ENCODE measurements at regions not wholly inside any gene's neighbourhood (a gene's known extent, or its start where the extent isn't known, plus 50 kb on each side); places are given as distances from the start of the nearest gene placed in this dataset.

GRCh38 chr5:117242028-117242427, 667.4 kb upstream of the SEMA6A start:
- Histone ChIP-seq H3K4me3 (no peak overlapping the region), H3K4me1 (peaks cover 23% of the 10 kb centered on the region), H4K20me1 (ENCODE audit: low read depth) (no peaks in the 10 kb centered on the region), H3K27ac (no peak overlapping the region), H3K9ac (no peak overlapping the region), H3F3A (ENCODE audit: low read depth) (peaks cover 8% of the 10 kb centered on the region), H3K9me3 (ENCODE audit: low read depth) (no peaks in the 10 kb centered on the region), H3K79me2 (ENCODE audit: low read depth) (no peaks in the 10 kb centered on the region), H3K27me3 (no peaks in the 10 kb centered on the region), H3K4me2 (no peak overlapping the region), H3K36me3 (no peaks in the 10 kb centered on the region), H2AFZ (replicated peaks) (no peak overlapping the region)
- no peak overlapping the region for H3K27ac Mint-ChIP-seq
- DNase-seq (ENCODE audit: low spot score) = no peak
- peaks cover 8% of the 10 kb centered on the region for H3K9me3 Mint-ChIP-seq
- peaks cover 3% of the 10 kb centered on the region for H3K27me3 Mint-ChIP-seq (ENCODE audit: insufficient read depth, low read depth)
- H3K36me3 Mint-ChIP-seq = no peaks in the 10 kb centered on the region
- H3K4me3 Mint-ChIP-seq = no peak overlapping the region
- TF ChIP-seq CTCF (IDR thresholded peaks at IDR 0.05) = no peak
- TF ChIP-seq EZH2phosphoT487 (IDR thresholded peaks at IDR 0.05) = no peak
- no peak for TF ChIP-seq EZH2 (IDR thresholded peaks at IDR 0.05)
- peaks cover 21% of the 10 kb centered on the region for H3K4me1 Mint-ChIP-seq

- H3K4me1 ChIP-seq = no peaks in the 10 kb centered on the region
- Mint-ChIP-seq H3K4me1 (no peaks in the 10 kb centered on the region), H3K9me3 (peaks cover 8% of the 10 kb centered on the region), H3K4me3 (no peak overlapping the region), H3K27me3 (ENCODE audit: insufficient read depth, low read depth) (no peaks in the 10 kb centered on the region), H3K36me3 (no peaks in the 10 kb centered on the region), H3K27ac (no peak overlapping the region)
- H3K9me3 ChIP-seq (ENCODE audit: low read depth) = no peaks in the 10 kb centered on the region
- H3K27ac ChIP-seq = no peak overlapping the region
- H3F3A ChIP-seq (ENCODE audit: low read depth) = no peaks in the 10 kb centered on the region
- TF ChIP-seq EZH2phosphoT487 (IDR thresholded peaks at IDR 0.05) = no peak
- DNase-seq (ENCODE audit: low spot score) = no peak
- H3K27me3 ChIP-seq = no peaks in the 10 kb centered on the region
- no peaks in the 10 kb centered on the region for H3K36me3 ChIP-seq
- H3K79me2 ChIP-seq (ENCODE audit: low read depth) = no peaks in the 10 kb centered on the region
- no peak overlapping the region for H3K9ac ChIP-seq
- H3K4me3 ChIP-seq = no peak overlapping the region
- no peak overlapping the region for H2AFZ ChIP-seq (replicated peaks)
- no peak overlapping the region for H3K4me2 ChIP-seq
- no peaks in the 10 kb centered on the region for H4K20me1 ChIP-seq (ENCODE audit: low read depth)
Observed at GRCh38 chr5:117236941-117237340, 662.3 kb upstream of the SEMA6A start.

- Histone ChIP-seq H3K4me3 (no peak overlapping the region), H3K4me2 (no peak overlapping the region), H3K27me3 (no peaks in the 10 kb centered on the region), H3K9me3 (ENCODE audit: low read depth) (no peaks in the 10 kb centered on the region), H3K36me3 (no peaks in the 10 kb centered on the region), H3F3A (ENCODE audit: low read depth) (no peaks in the 10 kb centered on the region), H4K20me1 (ENCODE audit: low read depth) (no peaks in the 10 kb centered on the region), H3K9ac (no peak overlapping the region), H3K79me2 (ENCODE audit: low read depth) (no peaks in the 10 kb centered on the region), H2AFZ (replicated peaks) (no peak overlapping the region), H3K4me1 (no peaks in the 10 kb centered on the region), H3K27ac (no peak overlapping the region)
- DNase-seq (ENCODE audit: low spot score) = no peak
- no peak for TF ChIP-seq EZH2 (IDR thresholded peaks at IDR 0.05)
- TF ChIP-seq EZH2phosphoT487 (IDR thresholded peaks at IDR 0.05) = no peak
- no peak for TF ChIP-seq CTCF (IDR thresholded peaks at IDR 0.05)
- H3K4me1 Mint-ChIP-seq = no peaks in the 10 kb centered on the region
- H3K9me3 Mint-ChIP-seq = peaks cover 4% of the 10 kb centered on the region
- H3K36me3 Mint-ChIP-seq = no peaks in the 10 kb centered on the region
- no peaks in the 10 kb centered on the region for H3K27me3 Mint-ChIP-seq (ENCODE audit: insufficient read depth, low read depth)
- no peak overlapping the region for H3K27ac Mint-ChIP-seq
- no peak overlapping the region for H3K4me3 Mint-ChIP-seq
Observed at GRCh38 chr5:117235786-117236185, 661.2 kb upstream of the SEMA6A start.

- H3K4me3 ChIP-seq = no peak overlapping the region
- no peak for DNase-seq (ENCODE audit: low spot score)
- no peaks in the 10 kb centered on the region for H3K36me3 Mint-ChIP-seq
- no peaks in the 10 kb centered on the region for H3K36me3 ChIP-seq
- TF ChIP-seq CTCF (IDR thresholded peaks at IDR 0.05) (no peak), EZH2phosphoT487 (IDR thresholded peaks at IDR 0.05) (no peak), EZH2 (IDR thresholded peaks at IDR 0.05) (no peak)
- no peaks in the 10 kb centered on the region for H3K4me1 Mint-ChIP-seq
- H4K20me1 ChIP-seq (ENCODE audit: low read depth) = no peaks in the 10 kb centered on the region
- H3K4me1 ChIP-seq = no peaks in the 10 kb centered on the region
- H3K4me3 Mint-ChIP-seq = no peak overlapping the region
- no peak overlapping the region for H3K27ac ChIP-seq
- H3F3A ChIP-seq (ENCODE audit: low read depth) = no peaks in the 10 kb centered on the region
- H3K9me3 ChIP-seq (ENCODE audit: low read depth) = no peaks in the 10 kb centered on the region
- H2AFZ ChIP-seq (replicated peaks) = no peak overlapping the region
- no peak overlapping the region for H3K9ac ChIP-seq
- no peaks in the 10 kb centered on the region for H3K79me2 ChIP-seq (ENCODE audit: low read depth)
- H3K4me2 ChIP-seq = no peak overlapping the region
- no peak overlapping the region for H3K27ac Mint-ChIP-seq
- no peaks in the 10 kb centered on the region for H3K27me3 Mint-ChIP-seq (ENCODE audit: insufficient read depth, low read depth)
- no peaks in the 10 kb centered on the region for H3K9me3 Mint-ChIP-seq
- no peaks in the 10 kb centered on the region for H3K27me3 ChIP-seq
Observed at GRCh38 chr5:117230375-117230774, 655.8 kb upstream of the SEMA6A start.

Data from neural progenitor cell (in vitro differentiated cells).